MM.1S (cell line): ENCODE measurements at regions not wholly inside any gene's neighbourhood (a gene's known extent, or its start where the extent isn't known, plus 50 kb on each side); places are given as distances from the start of the nearest gene placed in this dataset.

Experiments used
- DNase-seq: peaks from one replicate; pipeline ENCODE4 v3.0.0-alpha.2; 2015
- H2AFZ ChIP-seq: fragments of 300-600 bp; sonication (generic); 2 replicates; pipeline ENCODE4 v1.6.0; 2016; ENCODE audit warnings: antibody characterized with exemption, low read length
- H3F3A ChIP-seq: fragments of 300-600 bp; sonication (generic); 2 replicates; pipeline ENCODE4 v1.6.1; 2016; ENCODE audit warnings: mild to moderate bottlenecking, antibody characterized with exemption, low read length, moderate library complexity, mixed read lengths; ENCODE audit not compliant: insufficient read depth
- H3K27ac ChIP-seq: fragments of 300-600 bp; sonication (generic); 2 replicates; pipeline ENCODE4 v1.5.1; 2016; ENCODE audit warnings: mild to moderate bottlenecking, low read length
- H3K27me3 ChIP-seq: fragments of 300-600 bp; sonication (generic); replicated peaks from 2 replicates; pipeline ENCODE4 v1.6.0; 2016; ENCODE audit warnings: low read length; ENCODE audit not compliant: insufficient read depth
- H3K36me3 ChIP-seq: fragments of 300-600 bp; sonication (generic); replicated peaks from 2 replicates; pipeline ENCODE4 v1.6.1; 2016; ENCODE audit warnings: mild to moderate bottlenecking, low read length, mixed read lengths; ENCODE audit not compliant: insufficient read depth
- H3K4me1 ChIP-seq: fragments of 300-600 bp; sonication (generic); 2 replicates; pipeline ENCODE4 v1.6.1; 2016; ENCODE audit warnings: low read length, mixed read lengths
- H3K4me2 ChIP-seq: fragments of 300-600 bp; sonication (generic); 2 replicates; pipeline ENCODE4 v1.6.0; 2016; ENCODE audit warnings: low read depth, low read length
- H3K4me3 ChIP-seq: fragments of 300-600 bp; sonication (generic); 2 replicates; pipeline ENCODE4 v1.5.1; 2016; ENCODE audit warnings: low read length, mixed read lengths
- H3K79me2 ChIP-seq: fragments of 300-600 bp; sonication (generic); 2 replicates; pipeline ENCODE4 v1.6.1; 2016; ENCODE audit warnings: mixed run types, low read length, mixed read lengths
- H3K9ac ChIP-seq: fragments of 300-600 bp; sonication (generic); 2 replicates; pipeline ENCODE4 v1.6.1; 2016; ENCODE audit warnings: low read length, mixed read lengths
- H3K9me2 ChIP-seq: fragments of 300-600 bp; sonication (generic); replicated peaks from 2 replicates; pipeline ENCODE4 v1.6.1; 2016; ENCODE audit warnings: mild to moderate bottlenecking, low read length, mixed read lengths; ENCODE audit not compliant: insufficient read depth
- H3K9me3 ChIP-seq: fragments of 300-600 bp; sonication (generic); replicated peaks from 2 replicates; pipeline ENCODE4 v1.6.1; 2016; ENCODE audit warnings: mild to moderate bottlenecking, low read length, mixed read lengths; ENCODE audit not compliant: insufficient read depth
- H4K20me1 ChIP-seq: fragments of 300-600 bp; sonication (generic); 2 replicates; pipeline ENCODE4 v1.6.1; 2016; ENCODE audit warnings: mild to moderate bottlenecking, low read length, moderate library complexity, mixed read lengths; ENCODE audit not compliant: insufficient read depth
- EZH2 ChIP-seq: fragments of 300-600 bp; sonication (generic); optimal IDR thresholded peaks from 2 replicates; pipeline ENCODE3; 2017; ENCODE audit warnings: low read depth, mild to moderate bottlenecking, antibody characterized with exemption, low read length, mixed read lengths
- EZH2phosphoT487 ChIP-seq: fragments of 300-600 bp; sonication (generic); IDR thresholded peaks from 2 replicates; pipeline ENCODE4 v1.6.1; 2018; ENCODE audit warnings: antibody characterized with exemption, low read length
- TF ChIP-seq, protein P1 (sequence below): fragments of 300-600 bp; sonication (generic); IDR thresholded peaks from 2 replicates; pipeline ENCODE4 v1.5.1; 2016; ENCODE audit warnings: antibody characterized with exemption, low read length, mixed read lengths

DNA sequence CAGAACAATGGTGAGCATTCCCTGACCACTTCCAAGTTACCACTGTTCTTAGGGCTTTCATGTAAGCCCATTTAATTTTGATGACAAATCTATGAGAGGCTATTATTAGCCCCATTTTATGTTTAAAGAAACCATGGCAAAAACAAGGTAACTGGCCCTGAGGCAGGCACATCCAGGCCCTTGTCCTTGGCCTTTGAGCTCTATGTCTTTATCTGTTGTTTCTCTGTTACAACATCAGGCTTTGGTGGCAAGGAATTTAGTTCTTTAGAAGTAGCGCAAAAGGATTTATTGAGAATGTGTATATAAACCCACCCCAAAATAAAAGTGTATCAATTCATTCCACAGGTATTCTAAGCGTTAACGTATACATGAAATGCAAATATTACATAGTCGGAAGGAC is 257.1 kb downstream of the HNMT start:
- no peak overlapping the region for H3K9ac ChIP-seq
- no peak overlapping the region for H2AFZ ChIP-seq
- H3K9me2 ChIP-seq, result no peaks in the 10 kb centered on the region
- DNase-seq, result no peak
- no peaks in the 10 kb centered on the region for H4K20me1 ChIP-seq
- no peak overlapping the region for H3K4me2 ChIP-seq
- H3K4me3 ChIP-seq, result no peak overlapping the region
- H3K36me3 ChIP-seq, result no peaks in the 10 kb centered on the region
- H3K27me3 ChIP-seq, result no peaks in the 10 kb centered on the region
- TF ChIP-seq EZH2, result no peak
- no peak for TF ChIP-seq EZH2phosphoT487
- TF ChIP-seq, protein P1, sequence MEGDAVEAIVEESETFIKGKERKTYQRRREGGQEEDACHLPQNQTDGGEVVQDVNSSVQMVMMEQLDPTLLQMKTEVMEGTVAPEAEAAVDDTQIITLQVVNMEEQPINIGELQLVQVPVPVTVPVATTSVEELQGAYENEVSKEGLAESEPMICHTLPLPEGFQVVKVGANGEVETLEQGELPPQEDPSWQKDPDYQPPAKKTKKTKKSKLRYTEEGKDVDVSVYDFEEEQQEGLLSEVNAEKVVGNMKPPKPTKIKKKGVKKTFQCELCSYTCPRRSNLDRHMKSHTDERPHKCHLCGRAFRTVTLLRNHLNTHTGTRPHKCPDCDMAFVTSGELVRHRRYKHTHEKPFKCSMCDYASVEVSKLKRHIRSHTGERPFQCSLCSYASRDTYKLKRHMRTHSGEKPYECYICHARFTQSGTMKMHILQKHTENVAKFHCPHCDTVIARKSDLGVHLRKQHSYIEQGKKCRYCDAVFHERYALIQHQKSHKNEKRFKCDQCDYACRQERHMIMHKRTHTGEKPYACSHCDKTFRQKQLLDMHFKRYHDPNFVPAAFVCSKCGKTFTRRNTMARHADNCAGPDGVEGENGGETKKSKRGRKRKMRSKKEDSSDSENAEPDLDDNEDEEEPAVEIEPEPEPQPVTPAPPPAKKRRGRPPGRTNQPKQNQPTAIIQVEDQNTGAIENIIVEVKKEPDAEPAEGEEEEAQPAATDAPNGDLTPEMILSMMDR, result no peak
- no peaks in the 10 kb centered on the region for H3F3A ChIP-seq
- no peaks in the 10 kb centered on the region for H3K79me2 ChIP-seq
- no peaks in the 10 kb centered on the region for H3K4me1 ChIP-seq
- no peaks in the 10 kb centered on the region for H3K9me3 ChIP-seq
- no peak overlapping the region for H3K27ac ChIP-seq

DNA sequence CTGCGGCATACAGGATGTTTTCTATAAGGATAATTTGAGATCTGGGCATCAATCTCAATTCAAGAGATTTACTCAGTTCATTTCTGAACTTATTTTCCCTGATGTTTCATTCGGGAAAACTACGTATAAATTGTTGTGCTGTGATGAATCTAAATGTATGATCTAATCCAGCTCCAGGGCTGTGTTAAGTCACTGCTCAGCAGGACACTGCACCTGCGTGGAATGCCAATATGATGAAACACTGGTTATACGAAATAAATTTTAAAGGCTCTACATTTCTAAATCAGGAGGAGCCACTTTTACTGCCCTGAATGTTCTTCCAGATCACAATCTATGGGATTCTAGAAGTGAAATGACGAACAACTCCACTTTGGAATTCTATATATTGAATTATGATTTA is 259.0 kb downstream of the HNMT start:
- H3K27ac ChIP-seq, result no peak overlapping the region
- no peaks in the 10 kb centered on the region for H3K27me3 ChIP-seq
- H3K9ac ChIP-seq, result no peak overlapping the region
- no peaks in the 10 kb centered on the region for H3K9me2 ChIP-seq
- no peak for DNase-seq
- TF ChIP-seq EZH2, result no peak
- TF ChIP-seq, protein P1, result no peak
- TF ChIP-seq EZH2phosphoT487, result no peak
- no peaks in the 10 kb centered on the region for H4K20me1 ChIP-seq
- no peaks in the 10 kb centered on the region for H3K9me3 ChIP-seq
- H3K4me3 ChIP-seq, result no peak overlapping the region
- no peaks in the 10 kb centered on the region for H3K4me1 ChIP-seq
- H3K36me3 ChIP-seq, result no peaks in the 10 kb centered on the region
- H3K79me2 ChIP-seq, result no peaks in the 10 kb centered on the region
- H3F3A ChIP-seq, result no peaks in the 10 kb centered on the region
- no peak overlapping the region for H2AFZ ChIP-seq
- no peak overlapping the region for H3K4me2 ChIP-seq

DNA sequence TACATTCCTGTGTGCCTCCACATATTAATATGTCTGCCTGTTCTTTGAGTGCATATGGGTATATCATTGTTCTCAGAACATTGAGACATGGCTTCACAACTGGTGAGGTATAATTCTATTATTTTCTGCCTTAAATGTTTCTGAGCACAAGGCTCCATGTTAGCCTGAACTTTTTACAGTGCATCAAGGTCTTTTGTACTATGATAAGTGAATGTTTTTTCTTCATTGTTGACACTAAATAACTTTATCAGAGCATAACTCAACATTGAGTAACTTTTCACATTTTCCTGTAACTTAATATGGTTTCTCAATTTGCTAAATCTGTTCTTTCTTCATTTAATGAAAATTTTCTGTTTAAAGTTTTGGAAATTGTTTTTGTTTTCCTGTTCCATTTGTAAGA is 262.9 kb downstream of the HNMT start:
- no peak for DNase-seq
- H3K79me2 ChIP-seq, result no peaks in the 10 kb centered on the region
- no peaks in the 10 kb centered on the region for H3K4me1 ChIP-seq
- no peaks in the 10 kb centered on the region for H3K9me2 ChIP-seq
- no peak overlapping the region for H3K27ac ChIP-seq
- TF ChIP-seq EZH2phosphoT487, result no peak
- no peak for TF ChIP-seq EZH2
- TF ChIP-seq, protein P1, result no peak
- H3K9ac ChIP-seq, result no peak overlapping the region
- no peaks in the 10 kb centered on the region for H3K36me3 ChIP-seq
- no peak overlapping the region for H3K4me3 ChIP-seq
- no peak overlapping the region for H2AFZ ChIP-seq
- H3K27me3 ChIP-seq, result no peaks in the 10 kb centered on the region
- H4K20me1 ChIP-seq, result no peaks in the 10 kb centered on the region
- no peaks in the 10 kb centered on the region for H3K9me3 ChIP-seq
- H3K4me2 ChIP-seq, result no peak overlapping the region
- H3F3A ChIP-seq, result no peaks in the 10 kb centered on the region

DNA sequence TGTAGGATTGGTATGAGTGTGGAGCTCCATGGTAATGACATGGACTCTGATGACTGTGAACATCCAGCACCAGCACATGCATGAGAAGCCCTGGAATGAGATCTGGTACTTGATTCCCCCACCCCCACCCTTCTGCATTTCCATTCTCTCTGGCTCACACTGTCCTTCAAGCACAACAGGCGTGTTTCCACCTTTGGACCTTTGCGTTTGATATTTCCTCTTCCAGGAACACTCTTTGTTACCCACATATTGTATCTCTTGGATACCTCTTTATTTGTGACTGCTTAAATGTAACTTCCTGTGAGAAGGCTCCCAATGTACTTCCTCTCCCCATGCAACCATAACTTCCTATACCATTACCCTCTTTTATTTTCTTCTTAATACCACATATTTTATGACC is 263.8 kb downstream of the HNMT start:
- TF ChIP-seq EZH2phosphoT487, result no peak
- TF ChIP-seq, protein P1, result no peak
- no peak for TF ChIP-seq EZH2
- no peak overlapping the region for H3K4me2 ChIP-seq
- no peaks in the 10 kb centered on the region for H3K36me3 ChIP-seq
- H3K4me1 ChIP-seq, result no peaks in the 10 kb centered on the region
- H3K9me3 ChIP-seq, result no peaks in the 10 kb centered on the region
- H2AFZ ChIP-seq, result no peak overlapping the region
- H3K9me2 ChIP-seq, result no peaks in the 10 kb centered on the region
- no peak overlapping the region for H3K27ac ChIP-seq
- H3F3A ChIP-seq, result no peaks in the 10 kb centered on the region
- no peaks in the 10 kb centered on the region for H3K27me3 ChIP-seq
- no peak for DNase-seq
- H4K20me1 ChIP-seq, result no peaks in the 10 kb centered on the region
- no peak overlapping the region for H3K4me3 ChIP-seq
- H3K79me2 ChIP-seq, result no peaks in the 10 kb centered on the region
- no peak overlapping the region for H3K9ac ChIP-seq
